ENCODE measurements at regions not wholly inside any gene's neighbourhood (a gene's known extent, or its start where the extent isn't known, plus 50 kb on each side); places are given as distances from the start of the nearest gene placed in this dataset.

DNA sequence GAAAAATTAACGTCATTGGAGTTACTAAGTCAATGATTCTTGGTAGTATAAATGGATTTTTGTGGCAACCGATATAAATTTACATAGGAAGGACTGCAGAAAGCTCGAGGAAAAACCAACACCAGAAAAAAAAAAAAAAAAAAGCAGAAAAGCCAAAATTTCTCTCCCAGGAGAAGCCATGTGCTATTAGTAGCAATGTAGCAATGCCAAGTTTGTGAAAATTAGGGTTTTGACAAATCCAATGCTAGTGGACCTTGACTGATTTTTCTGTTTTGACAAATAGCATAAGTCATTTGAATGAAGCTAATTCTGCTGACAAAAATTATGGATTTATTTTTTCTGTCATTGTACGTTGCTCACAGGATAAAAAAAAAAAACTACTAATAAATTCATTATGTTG is 1561.9 kb downstream of the MRPL39 start:
- intact Hi-C loops (cut with DNase I) = no loop called here
- H3K4me1 ChIP-seq = no peaks in the 10 kb centered on the region
- no peak for DNase-seq
- no peaks in the 10 kb centered on the region for H3K36me3 ChIP-seq (replicated peaks in 1 of 2; ENCODE audit: insufficient read depth in 1 of 2, low read depth in 2 of 2)
- ATAC-seq = no peak
- H3K27ac ChIP-seq = no peak overlapping the region
- H3K4me3 ChIP-seq = no peak overlapping the region
- H3K27me3 ChIP-seq = no peaks in the 10 kb centered on the region
- WGBS, 2 donors = 49 to 51% methylated on average over 4 of the region's 4 CpGs
- TF ChIP-seq POLR2A (IDR thresholded peaks at IDR 0.05) = no peak
- TF ChIP-seq, protein P1, sequence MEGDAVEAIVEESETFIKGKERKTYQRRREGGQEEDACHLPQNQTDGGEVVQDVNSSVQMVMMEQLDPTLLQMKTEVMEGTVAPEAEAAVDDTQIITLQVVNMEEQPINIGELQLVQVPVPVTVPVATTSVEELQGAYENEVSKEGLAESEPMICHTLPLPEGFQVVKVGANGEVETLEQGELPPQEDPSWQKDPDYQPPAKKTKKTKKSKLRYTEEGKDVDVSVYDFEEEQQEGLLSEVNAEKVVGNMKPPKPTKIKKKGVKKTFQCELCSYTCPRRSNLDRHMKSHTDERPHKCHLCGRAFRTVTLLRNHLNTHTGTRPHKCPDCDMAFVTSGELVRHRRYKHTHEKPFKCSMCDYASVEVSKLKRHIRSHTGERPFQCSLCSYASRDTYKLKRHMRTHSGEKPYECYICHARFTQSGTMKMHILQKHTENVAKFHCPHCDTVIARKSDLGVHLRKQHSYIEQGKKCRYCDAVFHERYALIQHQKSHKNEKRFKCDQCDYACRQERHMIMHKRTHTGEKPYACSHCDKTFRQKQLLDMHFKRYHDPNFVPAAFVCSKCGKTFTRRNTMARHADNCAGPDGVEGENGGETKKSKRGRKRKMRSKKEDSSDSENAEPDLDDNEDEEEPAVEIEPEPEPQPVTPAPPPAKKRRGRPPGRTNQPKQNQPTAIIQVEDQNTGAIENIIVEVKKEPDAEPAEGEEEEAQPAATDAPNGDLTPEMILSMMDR (IDR thresholded peaks at IDR 0.05) = no peak
- no peaks in the 10 kb centered on the region for H3K9me3 ChIP-seq

DNA sequence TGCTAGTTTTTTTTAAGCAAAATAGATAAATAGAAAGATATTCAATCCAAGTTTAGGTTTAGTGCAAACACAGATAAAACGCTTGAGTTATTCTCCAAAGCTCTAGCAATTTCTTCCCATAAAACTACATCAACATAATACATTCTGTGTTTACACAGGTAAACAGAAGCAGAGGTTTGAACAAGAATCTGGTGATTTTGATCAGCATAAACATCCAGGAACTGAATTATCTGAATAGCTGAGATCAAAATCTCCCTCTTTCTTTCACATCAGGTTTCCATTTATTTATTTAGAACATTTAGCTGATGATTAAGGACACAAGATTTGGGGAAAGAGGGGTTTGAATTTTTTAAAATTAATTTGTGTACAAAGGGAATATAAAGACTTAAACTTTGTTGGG is 1564.6 kb downstream of the MRPL39 start:
- DNase-seq (no peak), ATAC-seq (no peak)
- Histone ChIP-seq H3K9me3 (no peaks in the 10 kb centered on the region), H3K27me3 (no peaks in the 10 kb centered on the region), H3K4me1 (no peaks in the 10 kb centered on the region), H3K4me3 (no peak overlapping the region), H3K27ac (no peak overlapping the region), H3K36me3 (replicated peaks in 1 of 2; ENCODE audit: insufficient read depth in 1 of 2, low read depth in 2 of 2) (no peaks in the 10 kb centered on the region)
- WGBS, 2 donors = 26 to 33% methylated on average over 1 of the region's 1 CpG
- intact Hi-C loops (cut with DNase I) = no loop called here
- TF ChIP-seq POLR2A (IDR thresholded peaks at IDR 0.05) = no peak
- TF ChIP-seq, protein P1 (IDR thresholded peaks at IDR 0.05) = no peak

DNA sequence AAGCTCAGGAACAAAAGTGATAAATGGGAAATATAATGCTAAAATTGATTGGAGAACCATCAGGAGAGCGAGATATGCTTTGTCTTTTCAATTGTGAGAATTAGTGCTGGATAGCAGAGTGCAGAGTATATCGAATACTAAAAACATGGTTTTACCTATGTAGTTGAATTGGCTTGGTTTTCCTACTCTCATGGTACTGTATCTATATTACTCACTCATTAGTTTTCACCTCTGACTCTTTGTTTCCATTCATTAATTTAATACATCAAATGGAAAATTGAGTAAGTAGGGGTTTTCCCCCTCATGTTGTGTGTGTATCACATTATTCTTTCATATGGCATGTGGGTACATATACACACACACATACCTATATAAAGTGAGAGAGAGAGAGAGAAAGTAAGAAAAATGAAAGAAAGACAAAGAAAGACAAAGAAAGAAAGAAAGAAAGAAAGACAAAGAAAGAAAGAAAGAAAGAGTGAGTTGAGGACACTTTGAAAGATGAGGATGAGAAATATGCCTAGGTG is 1574.5 kb downstream of the MRPL39 start:
- intact Hi-C loops (cut with DNase I) = no loop called here
- Histone ChIP-seq H3K27me3 (no peaks in the 10 kb centered on the region), H3K4me3 (no peak overlapping the region), H3K36me3 (replicated peaks in 1 of 2; ENCODE audit: insufficient read depth in 1 of 2, low read depth in 2 of 2) (no peaks in the 10 kb centered on the region), H3K9me3 (no peaks in the 10 kb centered on the region), H3K4me1 (no peaks in the 10 kb centered on the region), H3K27ac (no peak overlapping the region)
- ATAC-seq (no peak), DNase-seq (no peak)
- WGBS, 2 donors = 39 to 42% methylated on average over 2 of the region's 2 CpGs
- TF ChIP-seq POLR2A (IDR thresholded peaks at IDR 0.05) = no peak
- TF ChIP-seq, protein P1 (IDR thresholded peaks at IDR 0.05) = no peak

DNA sequence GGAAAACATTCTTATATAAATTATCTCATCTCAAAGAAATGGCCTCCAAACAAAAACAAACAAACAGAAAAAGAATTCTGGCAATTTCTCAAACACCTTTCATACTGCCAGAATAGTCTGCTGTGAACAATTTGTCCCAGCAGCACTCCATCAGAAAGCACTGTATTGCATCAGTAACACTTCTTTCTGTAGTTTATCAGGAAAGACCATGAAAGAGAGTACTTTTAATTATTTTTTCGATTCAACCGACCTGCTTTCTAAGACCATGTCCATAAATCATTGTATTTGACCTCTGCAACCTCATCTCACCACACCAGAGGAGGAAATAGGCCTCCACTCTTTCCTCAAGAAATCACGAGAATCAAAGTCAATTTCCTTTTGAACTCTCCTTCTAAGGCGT is 1579.9 kb downstream of the MRPL39 start:
- TF ChIP-seq, protein P1 (IDR thresholded peaks at IDR 0.05) = no peak
- TF ChIP-seq POLR2A (IDR thresholded peaks at IDR 0.05) = no peak
- Histone ChIP-seq H3K9me3 (no peaks in the 10 kb centered on the region), H3K36me3 (replicated peaks in 1 of 2; ENCODE audit: insufficient read depth in 1 of 2, low read depth in 2 of 2) (no peaks in the 10 kb centered on the region), H3K27ac (no peak overlapping the region), H3K4me1 (no peaks in the 10 kb centered on the region), H3K27me3 (no peaks in the 10 kb centered on the region), H3K4me3 (no peak overlapping the region)
- intact Hi-C loops (cut with DNase I) = no loop called here
- 33 to 47% methylated on average over 4 of the region's 4 CpGs for WGBS, 2 donors
- ATAC-seq (no peak), DNase-seq (no peak)

DNA sequence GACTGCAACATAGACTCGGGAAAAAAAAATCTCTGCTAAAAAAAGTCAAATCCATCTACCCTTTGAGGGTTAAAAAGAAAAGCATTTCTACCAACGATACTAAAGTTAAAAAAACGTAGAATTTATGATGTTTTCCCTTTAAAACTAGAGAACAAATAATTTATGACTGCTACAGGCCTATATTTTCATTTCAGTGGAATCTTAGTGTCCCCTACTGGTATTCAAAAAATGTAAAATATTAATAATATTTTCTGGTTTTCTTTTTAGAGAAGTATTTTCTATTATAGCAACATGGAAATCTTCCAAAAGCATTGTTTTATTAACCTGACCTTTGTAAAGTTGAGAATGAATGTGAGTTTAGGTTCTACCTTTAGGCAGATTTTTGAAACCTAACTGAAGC is 1582.2 kb downstream of the MRPL39 start:
- intact Hi-C loops (cut with DNase I) = no loop called here
- H3K9me3 ChIP-seq = peaks cover 0 to 5% (median 0%) of the 10 kb centered on the region in 3 donors
- H3K36me3 ChIP-seq (replicated peaks in 1 of 2; ENCODE audit: insufficient read depth in 1 of 2, low read depth in 2 of 2) = no peaks in the 10 kb centered on the region
- no peaks in the 10 kb centered on the region for H3K4me1 ChIP-seq
- WGBS, 2 donors = 12 to 15% methylated on average over 3 of the region's 3 CpGs
- DNase-seq = no peak
- no peak for ATAC-seq
- no peak overlapping the region for H3K4me3 ChIP-seq
- TF ChIP-seq, protein P1 (IDR thresholded peaks at IDR 0.05) = no peak
- no peak for TF ChIP-seq POLR2A (IDR thresholded peaks at IDR 0.05)
- H3K27ac ChIP-seq = no peak overlapping the region
- no peaks in the 10 kb centered on the region for H3K27me3 ChIP-seq

Measured in body of pancreas (tissue), 4 donors.